MM.1S (cell line): ENCODE measurements at regions not wholly inside any gene's neighbourhood (a gene's known extent, or its start where the extent isn't known, plus 50 kb on each side); places are given as distances from the start of the nearest gene placed in this dataset.

Experiments used
- DNase-seq: peaks from one replicate; pipeline ENCODE4 v3.0.0-alpha.2; 2015
- H2AFZ ChIP-seq: fragments of 300-600 bp; sonication (generic); 2 replicates; pipeline ENCODE4 v1.6.0; 2016; ENCODE audit warnings: antibody characterized with exemption, low read length
- H3F3A ChIP-seq: fragments of 300-600 bp; sonication (generic); 2 replicates; pipeline ENCODE4 v1.6.1; 2016; ENCODE audit warnings: mild to moderate bottlenecking, antibody characterized with exemption, low read length, moderate library complexity, mixed read lengths; ENCODE audit not compliant: insufficient read depth
- H3K27ac ChIP-seq: fragments of 300-600 bp; sonication (generic); 2 replicates; pipeline ENCODE4 v1.5.1; 2016; ENCODE audit warnings: mild to moderate bottlenecking, low read length
- H3K27me3 ChIP-seq: fragments of 300-600 bp; sonication (generic); replicated peaks from 2 replicates; pipeline ENCODE4 v1.6.0; 2016; ENCODE audit warnings: low read length; ENCODE audit not compliant: insufficient read depth
- H3K36me3 ChIP-seq: fragments of 300-600 bp; sonication (generic); replicated peaks from 2 replicates; pipeline ENCODE4 v1.6.1; 2016; ENCODE audit warnings: mild to moderate bottlenecking, low read length, mixed read lengths; ENCODE audit not compliant: insufficient read depth
- H3K4me1 ChIP-seq: fragments of 300-600 bp; sonication (generic); 2 replicates; pipeline ENCODE4 v1.6.1; 2016; ENCODE audit warnings: low read length, mixed read lengths
- H3K4me2 ChIP-seq: fragments of 300-600 bp; sonication (generic); 2 replicates; pipeline ENCODE4 v1.6.0; 2016; ENCODE audit warnings: low read depth, low read length
- H3K4me3 ChIP-seq: fragments of 300-600 bp; sonication (generic); 2 replicates; pipeline ENCODE4 v1.5.1; 2016; ENCODE audit warnings: low read length, mixed read lengths
- H3K79me2 ChIP-seq: fragments of 300-600 bp; sonication (generic); 2 replicates; pipeline ENCODE4 v1.6.1; 2016; ENCODE audit warnings: mixed run types, low read length, mixed read lengths
- H3K9ac ChIP-seq: fragments of 300-600 bp; sonication (generic); 2 replicates; pipeline ENCODE4 v1.6.1; 2016; ENCODE audit warnings: low read length, mixed read lengths
- H3K9me2 ChIP-seq: fragments of 300-600 bp; sonication (generic); replicated peaks from 2 replicates; pipeline ENCODE4 v1.6.1; 2016; ENCODE audit warnings: mild to moderate bottlenecking, low read length, mixed read lengths; ENCODE audit not compliant: insufficient read depth
- H3K9me3 ChIP-seq: fragments of 300-600 bp; sonication (generic); replicated peaks from 2 replicates; pipeline ENCODE4 v1.6.1; 2016; ENCODE audit warnings: mild to moderate bottlenecking, low read length, mixed read lengths; ENCODE audit not compliant: insufficient read depth
- H4K20me1 ChIP-seq: fragments of 300-600 bp; sonication (generic); 2 replicates; pipeline ENCODE4 v1.6.1; 2016; ENCODE audit warnings: mild to moderate bottlenecking, low read length, moderate library complexity, mixed read lengths; ENCODE audit not compliant: insufficient read depth
- EZH2 ChIP-seq: fragments of 300-600 bp; sonication (generic); optimal IDR thresholded peaks from 2 replicates; pipeline ENCODE3; 2017; ENCODE audit warnings: low read depth, mild to moderate bottlenecking, antibody characterized with exemption, low read length, mixed read lengths
- EZH2phosphoT487 ChIP-seq: fragments of 300-600 bp; sonication (generic); IDR thresholded peaks from 2 replicates; pipeline ENCODE4 v1.6.1; 2018; ENCODE audit warnings: antibody characterized with exemption, low read length
- TF ChIP-seq, protein P1 (sequence below): fragments of 300-600 bp; sonication (generic); IDR thresholded peaks from 2 replicates; pipeline ENCODE4 v1.5.1; 2016; ENCODE audit warnings: antibody characterized with exemption, low read length, mixed read lengths

DNA sequence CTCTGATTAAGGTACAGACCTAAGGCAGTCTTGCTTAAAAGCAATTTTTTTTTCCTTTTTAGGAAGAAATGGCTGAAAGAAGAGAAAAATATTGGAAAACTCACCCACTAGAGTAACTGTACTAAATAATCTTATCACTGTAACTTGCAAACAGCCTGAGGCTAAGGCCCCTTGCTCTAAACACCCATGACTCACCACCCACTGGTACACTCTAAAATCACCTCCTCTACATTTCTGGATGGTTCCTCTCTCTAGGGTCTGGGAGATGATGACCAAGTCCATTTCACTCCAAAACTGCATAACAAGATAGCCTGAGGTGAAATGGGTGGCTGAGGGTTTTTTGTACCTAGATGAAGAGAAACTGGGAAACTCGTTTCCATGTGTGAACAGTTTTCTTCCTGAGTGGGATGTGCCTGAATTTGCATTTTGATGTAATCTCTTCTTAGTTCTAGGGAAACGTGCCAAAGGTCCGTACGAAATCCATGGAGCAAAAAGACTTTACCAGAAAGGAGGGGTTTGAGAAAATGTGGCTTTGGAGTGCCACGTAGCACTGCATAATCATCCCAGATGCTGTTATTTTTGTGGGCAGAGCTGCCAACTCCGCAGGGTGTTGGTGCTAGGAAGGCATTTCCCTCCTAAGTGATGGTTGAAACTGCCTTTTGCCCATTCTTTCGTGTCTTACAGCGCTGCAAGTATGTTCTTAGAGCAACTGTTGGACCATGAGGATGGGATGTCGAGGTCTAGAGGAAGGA lies 113.5 kb upstream of the C10orf90 start:
- TF ChIP-seq EZH2phosphoT487, result no peak
- TF ChIP-seq, protein P1, sequence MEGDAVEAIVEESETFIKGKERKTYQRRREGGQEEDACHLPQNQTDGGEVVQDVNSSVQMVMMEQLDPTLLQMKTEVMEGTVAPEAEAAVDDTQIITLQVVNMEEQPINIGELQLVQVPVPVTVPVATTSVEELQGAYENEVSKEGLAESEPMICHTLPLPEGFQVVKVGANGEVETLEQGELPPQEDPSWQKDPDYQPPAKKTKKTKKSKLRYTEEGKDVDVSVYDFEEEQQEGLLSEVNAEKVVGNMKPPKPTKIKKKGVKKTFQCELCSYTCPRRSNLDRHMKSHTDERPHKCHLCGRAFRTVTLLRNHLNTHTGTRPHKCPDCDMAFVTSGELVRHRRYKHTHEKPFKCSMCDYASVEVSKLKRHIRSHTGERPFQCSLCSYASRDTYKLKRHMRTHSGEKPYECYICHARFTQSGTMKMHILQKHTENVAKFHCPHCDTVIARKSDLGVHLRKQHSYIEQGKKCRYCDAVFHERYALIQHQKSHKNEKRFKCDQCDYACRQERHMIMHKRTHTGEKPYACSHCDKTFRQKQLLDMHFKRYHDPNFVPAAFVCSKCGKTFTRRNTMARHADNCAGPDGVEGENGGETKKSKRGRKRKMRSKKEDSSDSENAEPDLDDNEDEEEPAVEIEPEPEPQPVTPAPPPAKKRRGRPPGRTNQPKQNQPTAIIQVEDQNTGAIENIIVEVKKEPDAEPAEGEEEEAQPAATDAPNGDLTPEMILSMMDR, result no peak
- no peak for TF ChIP-seq EZH2
- DNase-seq, result no peak
- Histone ChIP-seq H3K4me3 (no peak overlapping the region), H3K79me2 (no peaks in the 10 kb centered on the region), H3K4me2 (no peak overlapping the region), H3K36me3 (no peaks in the 10 kb centered on the region), H3F3A (no peaks in the 10 kb centered on the region), H3K4me1 (no peaks in the 10 kb centered on the region), H3K9me2 (no peaks in the 10 kb centered on the region), H3K27ac (no peak overlapping the region), H3K9me3 (no peaks in the 10 kb centered on the region), H2AFZ (no peak overlapping the region), H3K27me3 (no peaks in the 10 kb centered on the region), H3K9ac (no peak overlapping the region), H4K20me1 (no peaks in the 10 kb centered on the region)

DNA sequence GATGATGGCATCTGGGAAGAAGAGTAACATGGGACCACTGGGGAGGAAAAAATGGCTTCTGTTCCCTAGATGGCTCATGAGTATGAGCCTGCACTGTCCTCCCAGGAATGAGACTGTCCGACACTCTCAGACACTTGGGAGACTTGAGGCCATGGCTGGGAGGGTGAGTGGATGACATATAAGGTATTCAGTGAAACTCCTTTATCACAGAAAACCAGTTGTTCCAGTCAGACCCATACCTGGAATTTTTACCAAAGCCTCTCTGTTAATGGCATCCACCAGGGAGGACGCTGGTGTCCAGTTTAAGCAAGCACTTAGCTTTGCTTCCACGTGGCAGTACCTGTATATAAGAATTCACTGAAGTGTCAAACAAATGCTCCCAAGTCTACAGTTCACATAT lies 116.7 kb upstream of the C10orf90 start:
- no peak overlapping the region for H2AFZ ChIP-seq
- no peak for TF ChIP-seq EZH2phosphoT487
- TF ChIP-seq, protein P1, result no peak
- no peak for TF ChIP-seq EZH2

GRCh38 chr10:126795318-126795717 lies 109.9 kb upstream of the DOCK1 start:
- Histone ChIP-seq H3K4me1 (no peaks in the 10 kb centered on the region), H2AFZ (no peak overlapping the region), H3K79me2 (no peaks in the 10 kb centered on the region), H3K36me3 (no peaks in the 10 kb centered on the region), H3K27ac (no peak overlapping the region), H3K9ac (no peak overlapping the region), H3K27me3 (no peaks in the 10 kb centered on the region), H3K4me2 (no peak overlapping the region), H4K20me1 (no peaks in the 10 kb centered on the region), H3F3A (no peaks in the 10 kb centered on the region), H3K4me3 (no peak overlapping the region), H3K9me2 (no peaks in the 10 kb centered on the region), H3K9me3 (no peaks in the 10 kb centered on the region)
- TF ChIP-seq EZH2phosphoT487 (no peak), EZH2 (no peak)
- TF ChIP-seq, protein P1, result no peak
- no peak for DNase-seq

More for the DNA sequence above, 116.7 kb upstream of the C10orf90 start:
- Histone ChIP-seq H4K20me1 (no peaks in the 10 kb centered on the region), H3K36me3 (no peaks in the 10 kb centered on the region), H3K9me3 (no peaks in the 10 kb centered on the region), H3K4me3 (no peak overlapping the region), H3K9ac (no peak overlapping the region), H3K4me2 (no peak overlapping the region), H3K4me1 (no peaks in the 10 kb centered on the region), H3F3A (no peaks in the 10 kb centered on the region), H3K9me2 (no peaks in the 10 kb centered on the region), H3K27ac (no peak overlapping the region), H3K27me3 (no peaks in the 10 kb centered on the region), H3K79me2 (no peaks in the 10 kb centered on the region)
- no peak for DNase-seq
